Breast epithelium (tissue), 4 donors: ENCODE measurements at regions not wholly inside any gene's neighbourhood (a gene's known extent, or its start where the extent isn't known, plus 50 kb on each side); places are given as distances from the start of the nearest gene placed in this dataset.

Experiments
- DNase-seq, 2 donors: peaks; one replicate each; pipeline ENCODE4 v3.0.0-alpha.2; 2019; ENCODE audit warnings: low spot score in 2 of 2
- H3K27ac ChIP-seq, 2 donors: fragments of 200-600 bp; sonication (generic) in 1 of 2; one replicate each; pipeline ENCODE4 v1.5.1; 2016 to 2019; ENCODE audit warnings: mild to moderate bottlenecking in 1 of 2
- H3K27me3 ChIP-seq, 2 donors: fragments of 200-600 bp; sonication (generic) in 1 of 2; one replicate each; pipeline versions ENCODE4 v1.5.1 to v1.6.0; 2017 to 2019; ENCODE audit warnings: control low read depth in 1 of 2, mild to moderate bottlenecking in 1 of 2
- H3K36me3 ChIP-seq: fragments of 200-600 bp; one replicate; pipeline ENCODE4 v1.5.1; 2019
- H3K4me1 ChIP-seq, 2 donors: fragments of 200-600 bp; sonication (generic); one replicate each; pipeline ENCODE4 v1.5.1; 2016 to 2019; ENCODE audit warnings: control low read depth in 1 of 2
- H3K4me3 ChIP-seq, 3 donors: fragments of 200-600 bp; sonication (generic); 1 replicate in 2 of 3; 2 replicates in 1 of 3; pipeline ENCODE4 v1.5.1; 2016 to 2019; ENCODE audit warnings: mild to moderate bottlenecking in 3 of 3, moderate library complexity in 2 of 3
- H3K9me3 ChIP-seq, 2 donors: fragments of 200-600 bp; sonication (generic) in 1 of 2; one replicate each; pipeline ENCODE4 v1.5.1; 2016 to 2019; ENCODE audit warnings: control low read depth in 1 of 2
- CTCF ChIP-seq, 3 donors: fragments of 450-650 bp; IDR thresholded peaks; one replicate each; pipeline ENCODE4 v1.5.1; 2016 to 2017; ENCODE audit warnings: antibody characterized with exemption in 3 of 3, mild to moderate bottlenecking in 3 of 3, moderate library complexity in 3 of 3
- POLR2A ChIP-seq: fragments of 450-650 bp; IDR thresholded peaks from one replicate; pipeline ENCODE4 v1.6.1; 2016; ENCODE audit warnings: antibody characterized with exemption, mild to moderate bottlenecking, moderate library complexity
- POLR2AphosphoS5 ChIP-seq, 3 donors: sonication (generic); formaldehyde crosslinking; IDR thresholded peaks; one replicate each; pipeline ENCODE4 v1.6.1; 2017; ENCODE audit warnings: antibody characterized with exemption in 3 of 3
- intact Hi-C: fragments of 100-400 bp; cut with DNase I; formaldehyde crosslinking; loops from one replicate; pipeline ENCODE4 v1.15.1; 2023; ENCODE audit warnings: low total_unique reads

DNA sequence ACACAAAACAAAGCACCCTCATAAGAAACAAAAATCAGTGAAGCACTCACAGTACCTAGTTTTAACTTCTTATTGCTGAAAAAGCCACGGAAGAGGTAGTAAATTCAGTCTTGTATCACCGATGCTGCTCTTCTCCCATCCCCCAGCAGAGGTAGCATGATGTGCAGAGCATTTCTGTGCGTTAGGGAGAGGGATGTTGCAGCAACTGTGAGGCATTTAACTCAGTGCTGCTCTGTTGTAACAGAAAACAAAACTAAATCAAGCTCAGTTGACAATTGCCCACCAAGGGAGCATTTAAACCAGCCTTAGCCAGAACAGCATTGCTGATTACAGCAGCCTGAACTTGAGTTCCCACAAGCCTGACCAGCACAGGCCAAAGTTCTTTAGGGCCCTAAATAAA lies 1279.7 kb upstream of the ADGRL3 start:
- Histone ChIP-seq H3K27ac (no peak overlapping the region), H3K36me3 (no peaks in the 10 kb centered on the region), H3K9me3 (no peaks in the 10 kb centered on the region), H3K4me3 (no peak overlapping the region), H3K4me1 (no peaks in the 10 kb centered on the region), H3K27me3 (no peaks in the 10 kb centered on the region)
- DNase-seq, result no peak
- TF ChIP-seq CTCF (IDR thresholded peaks at IDR 0.05), result no peak
- no peak for TF ChIP-seq POLR2AphosphoS5 (IDR thresholded peaks at IDR 0.05)
- TF ChIP-seq POLR2A, result no peak
- intact Hi-C loops, result no loop called here

- no peak overlapping the region for H3K27ac ChIP-seq
- no peaks in the 10 kb centered on the region for H3K27me3 ChIP-seq
- no peak for TF ChIP-seq POLR2AphosphoS5 (IDR thresholded peaks at IDR 0.05)
- TF ChIP-seq CTCF (IDR thresholded peaks at IDR 0.05), result no peak
- no peak for TF ChIP-seq POLR2A
- H3K9me3 ChIP-seq, result no peaks in the 10 kb centered on the region
- no peaks in the 10 kb centered on the region for H3K36me3 ChIP-seq
- DNase-seq, result no peak
- intact Hi-C loops, result no loop called here
- H3K4me1 ChIP-seq, result no peaks in the 10 kb centered on the region
- H3K4me3 ChIP-seq, result no peak overlapping the region
Measured at GRCh38 chr4:59925290-59925689, 1274.8 kb upstream of the ADGRL3 start.

GRCh38 chr4:59936566-59936965 lies 1263.6 kb upstream of the ADGRL3 start:
- no peaks in the 10 kb centered on the region for H3K36me3 ChIP-seq
- no peaks in the 10 kb centered on the region for H3K4me1 ChIP-seq
- TF ChIP-seq POLR2A, result no peak
- H3K4me3 ChIP-seq, result no peak overlapping the region
- no peaks in the 10 kb centered on the region for H3K9me3 ChIP-seq
- DNase-seq, result no peak
- H3K27me3 ChIP-seq, result no peaks in the 10 kb centered on the region
- intact Hi-C loops, result no loop called here
- H3K27ac ChIP-seq, result no peak overlapping the region

- DNase-seq, result no peak
- H3K9me3 ChIP-seq, result no peaks in the 10 kb centered on the region
- TF ChIP-seq CTCF (IDR thresholded peaks at IDR 0.05) (no peak), POLR2AphosphoS5 (IDR thresholded peaks at IDR 0.05) (no peak), POLR2A (no peak)
- H3K27ac ChIP-seq, result no peak overlapping the region
- H3K27me3 ChIP-seq, result no peaks in the 10 kb centered on the region
- H3K4me1 ChIP-seq, result no peaks in the 10 kb centered on the region
- H3K36me3 ChIP-seq, result no peaks in the 10 kb centered on the region
- H3K4me3 ChIP-seq, result no peak overlapping the region
- intact Hi-C loops, result no loop called here
Measured at GRCh38 chr4:59938166-59938565, 1262.0 kb upstream of the ADGRL3 start.

GRCh38 chr4:59945277-59945676 lies 1254.8 kb upstream of the ADGRL3 start:
- H3K4me1 ChIP-seq, result no peaks in the 10 kb centered on the region
- no peaks in the 10 kb centered on the region for H3K27me3 ChIP-seq
- H3K36me3 ChIP-seq, result no peaks in the 10 kb centered on the region
- H3K4me3 ChIP-seq, result no peak overlapping the region
- DNase-seq, result no peak
- no peak overlapping the region for H3K27ac ChIP-seq
- TF ChIP-seq CTCF (IDR thresholded peaks at IDR 0.05) (no peak), POLR2AphosphoS5 (IDR thresholded peaks at IDR 0.05) (no peak)
- no peaks in the 10 kb centered on the region for H3K9me3 ChIP-seq
- intact Hi-C loops, result no loop called here

DNA sequence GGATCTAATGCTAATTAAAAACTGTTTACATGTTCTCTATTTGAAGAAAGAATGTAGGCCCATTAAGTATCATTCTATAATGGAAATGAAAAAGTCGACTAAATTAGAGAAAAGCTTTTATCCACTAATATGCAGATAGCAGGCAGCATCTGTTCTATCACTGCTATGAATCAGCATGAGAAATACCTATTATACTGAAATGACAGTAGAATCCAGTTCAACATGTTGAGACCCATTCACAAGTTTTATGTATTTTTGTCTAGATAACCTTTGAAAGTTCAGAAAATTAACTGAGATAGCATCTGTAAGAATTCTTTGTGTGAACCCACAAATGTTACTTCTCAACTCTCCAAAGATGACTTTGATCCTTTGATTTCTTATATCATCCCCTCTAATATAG lies 1254.4 kb upstream of the ADGRL3 start:
- Histone ChIP-seq H3K9me3 (no peaks in the 10 kb centered on the region), H3K27me3 (no peaks in the 10 kb centered on the region), H3K36me3 (no peaks in the 10 kb centered on the region), H3K4me3 (no peak overlapping the region), H3K27ac (no peak overlapping the region), H3K4me1 (no peaks in the 10 kb centered on the region)
- TF ChIP-seq CTCF (IDR thresholded peaks at IDR 0.05) (no peak), POLR2AphosphoS5 (IDR thresholded peaks at IDR 0.05) (no peak), POLR2A (no peak)
- intact Hi-C loops, result no loop called here
- no peak for DNase-seq
